ENCODE measurements at regions not wholly inside any gene's neighbourhood (a gene's known extent, or its start where the extent isn't known, plus 50 kb on each side); places are given as distances from the start of the nearest gene placed in this dataset.

DNA sequence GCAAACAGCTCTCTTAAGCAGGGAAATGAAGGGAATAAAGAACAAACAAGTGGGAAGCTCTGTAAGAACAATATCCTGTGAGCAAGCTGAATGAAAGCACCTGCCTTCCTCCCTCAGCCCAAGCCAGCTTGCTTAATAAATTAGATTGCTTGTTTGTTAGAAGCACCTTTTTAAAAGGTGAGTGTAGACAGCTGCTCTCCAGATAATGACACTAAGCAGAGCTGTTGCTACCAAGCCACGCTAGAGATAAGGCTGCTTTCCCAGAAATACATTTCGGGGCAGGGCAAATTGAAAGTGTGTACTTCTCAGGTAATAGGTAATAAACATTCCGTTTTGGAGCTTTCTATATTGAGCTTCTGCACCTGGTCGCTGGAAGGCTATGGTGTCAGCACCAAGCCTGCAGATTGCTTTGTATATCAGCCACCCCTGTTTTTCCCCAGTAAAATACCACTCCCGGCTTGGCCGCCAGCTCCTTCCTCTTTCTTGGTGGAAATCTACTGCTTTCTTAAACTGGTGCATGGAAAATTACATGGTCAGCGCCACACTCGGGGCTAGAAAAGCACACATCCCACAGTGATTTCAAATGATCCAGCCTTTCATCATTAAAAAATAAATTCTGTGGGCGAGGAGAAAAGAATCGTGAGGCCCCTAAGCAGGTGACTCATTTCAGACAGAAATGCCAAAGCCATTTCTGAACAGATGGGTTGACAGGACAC, 151.3 kb downstream of the ETS2 start:
- Histone ChIP-seq H3K4ac (ENCODE audit: low read depth, low read length) (no peak overlapping the region), H2BK5ac (ENCODE audit: insufficient read length, low read length) (no peak overlapping the region), H3K14ac (ENCODE audit: insufficient read depth, low read length) (no peak overlapping the region), H3K56ac (ENCODE audit: insufficient read length, low read depth, low read length) (no peak overlapping the region), H3K9ac (ENCODE audit: extremely low read depth, insufficient read length, low read length) (no peak overlapping the region), H2AK5ac (ENCODE audit: insufficient read length, low read length) (no peak overlapping the region), H3T11ph (ENCODE audit: low read length) (no peak overlapping the region), H3K23ac (ENCODE audit: insufficient read length, low read depth, low read length) (no peak overlapping the region), H3K4me2 (ENCODE audit: insufficient read depth, insufficient read length, low read length) (no peak overlapping the region), H3K23me2 (ENCODE audit: insufficient read length, low read depth, low read length, poor library complexity, severe bottlenecking) (no peaks in the 10 kb centered on the region), H4K91ac (ENCODE audit: insufficient read length, low read depth, low read length) (no peak overlapping the region), H3K79me2 (ENCODE audit: insufficient read depth, low read length) (no peaks in the 10 kb centered on the region), H4K5ac (ENCODE audit: insufficient read length, low read depth, low read length) (no peak overlapping the region), H3K79me1 (ENCODE audit: insufficient read depth, low read depth, low read length, poor library complexity, severe bottlenecking) (no peaks in the 10 kb centered on the region), H4K8ac (replicated peaks; ENCODE audit: insufficient read length, low read depth, low read length) (no peak overlapping the region), H3K27ac (ENCODE audit: insufficient read length, low read depth, low read length) (no peak overlapping the region), H2AFZ (ENCODE audit: low read length) (no peak overlapping the region), H2BK20ac (ENCODE audit: low read depth, low read length, poor library complexity, severe bottlenecking) (no peak overlapping the region), H3K9me3 (ENCODE audit: control insufficient read depth, low read depth, low read length) (no peaks in the 10 kb centered on the region), H3K18ac (ENCODE audit: insufficient read length, low read depth, low read length) (no peak overlapping the region), H4K20me1 (ENCODE audit: control insufficient read depth, insufficient read depth, insufficient read length) (no peaks in the 10 kb centered on the region), H3K27me3 (ENCODE audit: insufficient read depth, low read length) (no peaks in the 10 kb centered on the region), H2BK15ac (ENCODE audit: low read depth, low read length) (no peak overlapping the region), H3K4me1 (ENCODE audit: insufficient read depth, low read length) (no peaks in the 10 kb centered on the region; the same call in 1 of the 2 replicates), H2BK12ac (ENCODE audit: insufficient read length, low read depth, low read length) (no peak overlapping the region), H2BK120ac (ENCODE audit: low read depth, low read length, poor library complexity, severe bottlenecking) (no peak overlapping the region)
- no peak overlapping the region for H3K4me3 Mint-ChIP-seq
- H3K27me3 Mint-ChIP-seq (ENCODE audit: low read depth), result peaks cover 5% of the 10 kb centered on the region
- H3K36me3 Mint-ChIP-seq (ENCODE audit: insufficient read depth in 1 of 3, low read depth in 3 of 3), result peaks cover 0 to 5% (median 4%) of the 10 kb centered on the region in 3 experiments; a peak in 5 of 7 replicates
- peaks cover 5 to 17% of the 10 kb centered on the region in 2 experiments for H3K4me1 Mint-ChIP-seq
- no peak overlapping the region; a peak in 1 of 7 replicates for H3K27ac Mint-ChIP-seq
- TF ChIP-seq, protein P1, sequence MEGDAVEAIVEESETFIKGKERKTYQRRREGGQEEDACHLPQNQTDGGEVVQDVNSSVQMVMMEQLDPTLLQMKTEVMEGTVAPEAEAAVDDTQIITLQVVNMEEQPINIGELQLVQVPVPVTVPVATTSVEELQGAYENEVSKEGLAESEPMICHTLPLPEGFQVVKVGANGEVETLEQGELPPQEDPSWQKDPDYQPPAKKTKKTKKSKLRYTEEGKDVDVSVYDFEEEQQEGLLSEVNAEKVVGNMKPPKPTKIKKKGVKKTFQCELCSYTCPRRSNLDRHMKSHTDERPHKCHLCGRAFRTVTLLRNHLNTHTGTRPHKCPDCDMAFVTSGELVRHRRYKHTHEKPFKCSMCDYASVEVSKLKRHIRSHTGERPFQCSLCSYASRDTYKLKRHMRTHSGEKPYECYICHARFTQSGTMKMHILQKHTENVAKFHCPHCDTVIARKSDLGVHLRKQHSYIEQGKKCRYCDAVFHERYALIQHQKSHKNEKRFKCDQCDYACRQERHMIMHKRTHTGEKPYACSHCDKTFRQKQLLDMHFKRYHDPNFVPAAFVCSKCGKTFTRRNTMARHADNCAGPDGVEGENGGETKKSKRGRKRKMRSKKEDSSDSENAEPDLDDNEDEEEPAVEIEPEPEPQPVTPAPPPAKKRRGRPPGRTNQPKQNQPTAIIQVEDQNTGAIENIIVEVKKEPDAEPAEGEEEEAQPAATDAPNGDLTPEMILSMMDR (conservative IDR thresholded peaks at IDR 0.05), result no peak
- no CpG with 5 or more reads among the region's 10 CpGs for WGBS (ENCODE audit: extremely low coverage, insufficient read length, low lambda C conversion rate)
- H3K9me3 Mint-ChIP-seq, result peaks cover 7% of the 10 kb centered on the region in 2 experiments
- DNase-seq, result no peak
